ENCODE measurements at regions not wholly inside any gene's neighbourhood (a gene's known extent, or its start where the extent isn't known, plus 50 kb on each side); places are given as distances from the start of the nearest gene placed in this dataset.

GRCh38 chr12:91894911-91895310 lies 250.7 kb downstream of the BTG1 start:
- DNase-seq (ENCODE audit: low read depth), result no peak
- TF ChIP-seq, protein P1, sequence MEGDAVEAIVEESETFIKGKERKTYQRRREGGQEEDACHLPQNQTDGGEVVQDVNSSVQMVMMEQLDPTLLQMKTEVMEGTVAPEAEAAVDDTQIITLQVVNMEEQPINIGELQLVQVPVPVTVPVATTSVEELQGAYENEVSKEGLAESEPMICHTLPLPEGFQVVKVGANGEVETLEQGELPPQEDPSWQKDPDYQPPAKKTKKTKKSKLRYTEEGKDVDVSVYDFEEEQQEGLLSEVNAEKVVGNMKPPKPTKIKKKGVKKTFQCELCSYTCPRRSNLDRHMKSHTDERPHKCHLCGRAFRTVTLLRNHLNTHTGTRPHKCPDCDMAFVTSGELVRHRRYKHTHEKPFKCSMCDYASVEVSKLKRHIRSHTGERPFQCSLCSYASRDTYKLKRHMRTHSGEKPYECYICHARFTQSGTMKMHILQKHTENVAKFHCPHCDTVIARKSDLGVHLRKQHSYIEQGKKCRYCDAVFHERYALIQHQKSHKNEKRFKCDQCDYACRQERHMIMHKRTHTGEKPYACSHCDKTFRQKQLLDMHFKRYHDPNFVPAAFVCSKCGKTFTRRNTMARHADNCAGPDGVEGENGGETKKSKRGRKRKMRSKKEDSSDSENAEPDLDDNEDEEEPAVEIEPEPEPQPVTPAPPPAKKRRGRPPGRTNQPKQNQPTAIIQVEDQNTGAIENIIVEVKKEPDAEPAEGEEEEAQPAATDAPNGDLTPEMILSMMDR (IDR thresholded peaks at IDR 0.05; ENCODE audit: control insufficient read depth, extremely low read depth, insufficient read depth), result no peak
- no peak overlapping the region for H3K4me3 ChIP-seq (ENCODE audit: low read depth, low read length)

- TF ChIP-seq, protein P1 (IDR thresholded peaks at IDR 0.05; ENCODE audit: control insufficient read depth, extremely low read depth, insufficient read depth), result no peak
- H3K4me3 ChIP-seq (ENCODE audit: low read depth, low read length), result peak overlapping the region; percentile 19; the same call in 1 of the 2 replicates
- DNase-seq (ENCODE audit: low read depth), result peak; percentile 90
Observed at GRCh38 chr12:91893476-91893875, 252.2 kb downstream of the BTG1 start.

DNA sequence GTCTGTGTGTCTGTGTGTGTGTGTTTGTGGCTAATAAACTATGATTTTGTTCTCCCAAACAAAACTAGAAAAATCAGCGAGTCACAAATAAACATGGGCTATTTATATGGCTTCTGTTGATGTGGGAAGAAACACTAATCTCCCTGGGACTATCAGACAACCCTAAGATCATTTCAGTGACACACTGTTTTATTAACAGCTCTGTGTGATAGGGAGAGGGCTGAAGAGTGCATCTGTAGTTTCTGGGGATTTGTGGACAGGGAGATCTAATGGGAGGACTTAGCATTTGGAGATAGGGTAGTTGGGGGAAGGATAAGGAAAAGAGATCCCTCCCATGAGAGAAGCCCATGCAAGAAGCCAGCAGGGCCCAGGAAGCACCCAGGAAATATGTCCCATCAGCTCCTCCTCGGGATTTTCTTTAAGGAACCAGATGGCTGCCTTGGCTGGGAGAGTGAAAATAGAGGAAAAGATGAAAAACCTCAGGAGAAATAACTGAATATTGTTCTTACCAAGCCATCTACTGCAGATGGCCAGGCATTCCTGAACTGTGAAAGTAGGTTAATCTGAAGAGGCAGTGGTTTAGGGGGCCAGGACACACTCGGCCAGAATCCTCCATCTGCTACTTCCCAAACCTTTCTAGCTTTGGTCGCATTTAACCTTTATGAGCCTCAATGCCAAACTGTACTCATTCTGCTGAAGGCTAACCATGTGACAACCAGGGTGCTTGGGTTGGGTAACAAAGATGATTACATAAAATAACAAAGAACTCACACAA lies 253.4 kb downstream of the BTG1 start:
- no peak overlapping the region for H3K4me3 ChIP-seq (ENCODE audit: low read depth, low read length)
- TF ChIP-seq, protein P1 (IDR thresholded peaks at IDR 0.05; ENCODE audit: control insufficient read depth, extremely low read depth, insufficient read depth), result no peak
- no peak for DNase-seq (ENCODE audit: low read depth)

DNA sequence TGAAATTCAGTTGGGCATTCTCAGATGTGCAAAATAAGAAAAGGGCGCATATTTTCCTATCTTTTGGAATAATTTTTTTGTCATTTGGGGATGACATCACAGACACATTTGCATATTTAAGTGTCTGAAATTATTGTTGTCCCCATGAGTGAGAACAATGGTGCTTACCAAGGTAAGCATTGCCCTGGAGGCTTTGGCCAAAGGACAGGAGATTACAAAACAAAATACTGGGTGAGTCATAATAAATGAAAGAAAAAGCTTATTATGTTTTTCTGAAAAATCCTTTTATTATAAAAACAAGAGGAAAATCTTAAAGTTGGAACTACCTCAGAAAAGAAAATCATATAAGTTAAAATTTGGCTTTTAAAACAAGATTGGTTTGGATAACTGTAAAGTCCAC lies 254.9 kb downstream of the BTG1 start:
- TF ChIP-seq, protein P1 (IDR thresholded peaks at IDR 0.05; ENCODE audit: control insufficient read depth, extremely low read depth, insufficient read depth), result no peak
- DNase-seq (ENCODE audit: low read depth), result no peak
- H3K4me3 ChIP-seq (ENCODE audit: low read depth, low read length), result no peak overlapping the region

- DNase-seq (ENCODE audit: low read depth), result no peak
- TF ChIP-seq, protein P1 (IDR thresholded peaks at IDR 0.05; ENCODE audit: control insufficient read depth, extremely low read depth, insufficient read depth), result no peak
- no peak overlapping the region for H3K4me3 ChIP-seq (ENCODE audit: low read depth, low read length)
Observed at GRCh38 chr12:91889910-91890309, 255.7 kb downstream of the BTG1 start.

- DNase-seq (ENCODE audit: low read depth), result no peak
- TF ChIP-seq, protein P1 (IDR thresholded peaks at IDR 0.05; ENCODE audit: control insufficient read depth, extremely low read depth, insufficient read depth), result no peak
- H3K4me3 ChIP-seq (ENCODE audit: low read depth, low read length), result no peak overlapping the region
Observed at GRCh38 chr12:91889059-91889458, 256.6 kb downstream of the BTG1 start.

GRCh38 chr12:91887957-91888356 lies 257.7 kb downstream of the BTG1 start:
- no peak overlapping the region for H3K4me3 ChIP-seq (ENCODE audit: low read depth, low read length)

More at GRCh38 chr12:91887957-91888356, 257.7 kb downstream of the BTG1 start:
- no peak for DNase-seq (ENCODE audit: low read depth)
- TF ChIP-seq, protein P1 (IDR thresholded peaks at IDR 0.05; ENCODE audit: control insufficient read depth, extremely low read depth, insufficient read depth), result no peak
